NCI-H2107 treated with DMSO at 0.1 percent for 48 hours (cell line): ENCODE measurements at regions not wholly inside any gene's neighbourhood (a gene's known extent, or its start where the extent isn't known, plus 50 kb on each side); places are given as distances from the start of the nearest gene placed in this dataset.
"Not testable (repeated sequence)": the region's sequence is repeated elsewhere in the genome, so short reads cannot be mapped to it uniquely, and the experiment has no call there.

Experiments
- DNase-seq: peaks from one replicate; lab custom pipeline; 2025; ENCODE audit not compliant: unreplicated experiment; lab: John Stamatoyannopoulos, UW

- peak; percentile 91 for DNase-seq
These were observed 55.1 kb downstream of the ID4 start for GRCh38 chr6:19892260-19892659.

GRCh38 chr6:19895866-19896692 lies 58.9 kb downstream of the ID4 start:
- no peak for DNase-seq

GRCh38 chr6:19896693-19897010 lies 59.5 kb downstream of the ID4 start:
- DNase-seq, result no peak

- DNase-seq, result no peak
These were observed 61.1 kb downstream of the ID4 start for GRCh38 chr6:19898141-19898740.

- no peak for DNase-seq
These were observed 65.0 kb downstream of the ID4 start for GRCh38 chr6:19902201-19902600.

GRCh38 chr6:19904408-19904807 lies 67.2 kb downstream of the ID4 start:
- not testable (repeated sequence) for DNase-seq

- DNase-seq, result no peak
These were observed 68.4 kb downstream of the ID4 start for GRCh38 chr6:19905584-19905983.

GRCh38 chr6:19906171-19906570 lies 69.0 kb downstream of the ID4 start:
- no peak for DNase-seq

- DNase-seq, result no peak
These were observed 74.1 kb downstream of the ID4 start for GRCh38 chr6:19911223-19911622.

GRCh38 chr6:19918436-19918835 lies 81.3 kb downstream of the ID4 start:
- DNase-seq, result no peak

GRCh38 chr6:19921786-19922185 lies 84.6 kb downstream of the ID4 start:
- no peak for DNase-seq

- DNase-seq, result no peak
These were observed 88.4 kb downstream of the ID4 start for GRCh38 chr6:19925533-19925932.

GRCh38 chr6:19928461-19928860 lies 91.3 kb downstream of the ID4 start:
- no peak for DNase-seq

- DNase-seq, result no peak
These were observed 92.1 kb downstream of the ID4 start for GRCh38 chr6:19929312-19929711.

GRCh38 chr6:19934996-19935591 lies 97.9 kb downstream of the ID4 start:
- no peak for DNase-seq

GRCh38 chr6:19939321-19939720 lies 102.2 kb downstream of the ID4 start:
- DNase-seq, result not testable (repeated sequence)

- DNase-seq, result not testable (repeated sequence)
These were observed 102.8 kb downstream of the ID4 start for GRCh38 chr6:19939926-19940325.

- DNase-seq, result no peak
These were observed 105.9 kb downstream of the ID4 start for GRCh38 chr6:19943042-19943441.

- DNase-seq, result no peak
These were observed 108.7 kb downstream of the ID4 start for GRCh38 chr6:19945843-19946358.

- DNase-seq, result no peak
These were observed 112.0 kb downstream of the ID4 start for GRCh38 chr6:19949155-19949554.

- DNase-seq, result no peak
These were observed 126.9 kb downstream of the ID4 start for GRCh38 chr6:19964115-19964514.

GRCh38 chr6:19968201-19968600 lies 131.0 kb downstream of the ID4 start:
- no peak for DNase-seq
